Activated CD4-positive, alpha-beta T cell treated with anti-CD3 and anti-CD28 coated beads for 48 hours (primary cell): ENCODE measurements at regions not wholly inside any gene's neighbourhood (a gene's known extent, or its start where the extent isn't known, plus 50 kb on each side); places are given as distances from the start of the nearest gene placed in this dataset.

Experiments used
- DNase-seq: peaks from one replicate; pipeline ENCODE4 v3.0.0-alpha.2; 2020

- no peak for DNase-seq
These were observed 56.5 kb upstream of the NTRK3 start for GRCh38 chr15:88312941-88313579.

GRCh38 chr15:88309363-88309762, 52.8 kb upstream of the NTRK3 start:
- no peak for DNase-seq

GRCh38 chr15:88307344-88307743, 50.8 kb upstream of the NTRK3 start:
- DNase-seq, result no peak
